ENCODE measurements at regions not wholly inside any gene's neighbourhood (a gene's known extent, or its start where the extent isn't known, plus 50 kb on each side); places are given as distances from the start of the nearest gene placed in this dataset.

DNA sequence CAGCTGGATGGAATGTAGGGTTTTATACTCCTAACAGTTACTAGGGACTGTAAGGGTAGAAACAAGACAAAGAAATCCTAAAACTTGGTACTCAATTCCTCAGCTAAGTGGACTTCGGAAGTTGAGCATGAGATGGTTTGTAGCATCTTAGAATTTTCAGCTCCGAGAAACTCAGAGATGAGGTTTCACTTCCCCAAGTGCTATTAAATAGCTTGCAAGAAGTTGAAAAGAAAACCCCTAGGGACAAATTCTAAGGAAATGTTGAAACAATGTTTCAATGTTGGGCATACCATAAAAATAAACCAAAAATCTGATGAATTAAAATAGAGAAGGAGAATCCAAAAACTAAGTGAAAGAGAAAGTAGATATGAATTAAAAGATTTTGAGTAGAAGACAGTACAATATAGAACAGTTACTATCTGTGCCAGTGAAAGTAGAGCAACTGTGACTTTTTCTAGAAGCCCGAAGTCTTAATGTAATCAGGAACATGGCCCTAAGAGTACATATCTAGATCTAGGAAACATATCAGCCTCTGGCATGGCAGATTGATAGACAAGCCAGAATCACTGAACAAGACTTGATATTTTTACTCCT lies 308.6 kb upstream of the RGMB start:
- TF ChIP-seq PPARA (CRISPR knock-in tag; IDR thresholded peaks at IDR 0.05; ENCODE audit: borderline replicate concordance): no peak
- TF ChIP-seq PATZ1 (CRISPR knock-in tag; IDR thresholded peaks at IDR 0.05; ENCODE audit: borderline replicate concordance): no peak
- TF ChIP-seq BACH2 (CRISPR knock-in tag; IDR thresholded peaks at IDR 0.05; ENCODE audit: borderline replicate concordance): no peak
- TF ChIP-seq ZFP3 (CRISPR knock-in tag; IDR thresholded peaks at IDR 0.05): no peak
- no peak for TF ChIP-seq SNAI2 (CRISPR knock-in tag; IDR thresholded peaks at IDR 0.05)
- no peak for TF ChIP-seq ZFP30 (CRISPR knock-in tag; IDR thresholded peaks at IDR 0.05)
- TF ChIP-seq RARB (CRISPR knock-in tag; IDR thresholded peaks at IDR 0.05): no peak
- TF ChIP-seq ZNF8 (CRISPR knock-in tag; IDR thresholded peaks at IDR 0.05): no peak
- no peak for TF ChIP-seq ZNF565 (CRISPR knock-in tag; conservative IDR thresholded peaks at IDR 0.05; ENCODE audit: low read depth)
- TF ChIP-seq POU6F1 (CRISPR knock-in tag; IDR thresholded peaks at IDR 0.05; ENCODE audit: borderline replicate concordance, low read depth): no peak
- TF ChIP-seq GLIS3 (CRISPR knock-in tag; IDR thresholded peaks at IDR 0.05): no peak
- no peak for TF ChIP-seq OSR1 (CRISPR knock-in tag; IDR thresholded peaks at IDR 0.05)
- TF ChIP-seq CREB5 (CRISPR knock-in tag; IDR thresholded peaks at IDR 0.05; ENCODE audit: low read depth): no peak
